ENCODE measurements at regions not wholly inside any gene's neighbourhood (a gene's known extent, or its start where the extent isn't known, plus 50 kb on each side); places are given as distances from the start of the nearest gene placed in this dataset.

- no peak for TF ChIP-seq ZNF384 (IDR thresholded peaks at IDR 0.05)
- TF ChIP-seq PKNOX1 (IDR thresholded peaks at IDR 0.05): no peak
- TF ChIP-seq BHLHE40 (IDR thresholded peaks at IDR 0.05; ENCODE audit: borderline replicate concordance): no peak
- TF ChIP-seq SUZ12 (IDR thresholded peaks at IDR 0.05): no peak
- TF ChIP-seq TARDBP (IDR thresholded peaks at IDR 0.05): no peak
- no peak for TF ChIP-seq FOXK2 (IDR thresholded peaks at IDR 0.05)
- no peak for TF ChIP-seq L3MBTL2 (conservative IDR thresholded peaks at IDR 0.05)
- no peak for TF ChIP-seq SP1 (IDR thresholded peaks at IDR 0.05)
These were observed 818.6 kb upstream of the IGFBP3 start for GRCh38 chr7:46739518-46740234.

Measured in HEK293T (cell line).